KG1 (cell line): ENCODE measurements at regions not wholly inside any gene's neighbourhood (a gene's known extent, or its start where the extent isn't known, plus 50 kb on each side); places are given as distances from the start of the nearest gene placed in this dataset.
"Not testable (repeated sequence)": the region's sequence is repeated elsewhere in the genome, so short reads cannot be mapped to it uniquely, and the experiment has no call there.

Source experiments
- DNase-seq: peaks from one replicate; lab custom pipeline; 2025; lab: John Stamatoyannopoulos, UW

DNA sequence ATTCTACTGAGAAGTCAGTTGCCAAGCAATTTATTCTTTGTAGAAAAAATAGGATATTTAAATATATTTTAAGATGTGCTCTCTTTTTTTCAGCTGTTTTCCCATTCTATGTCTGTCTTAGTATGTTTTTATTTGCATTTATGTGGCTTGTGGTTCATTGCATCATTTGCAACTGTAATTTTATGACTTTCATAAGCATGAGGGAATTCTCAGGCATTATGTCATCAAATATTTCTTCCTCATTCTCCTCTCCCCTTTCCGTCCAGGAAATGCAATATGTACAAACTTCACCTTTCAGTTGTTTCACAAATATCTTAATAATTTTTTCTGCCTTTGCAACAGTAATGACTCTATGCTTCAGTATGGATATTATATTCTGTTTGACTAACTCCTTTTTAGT is 560.2 kb upstream of the LRATD1 start:
- DNase-seq: no peak

DNA sequence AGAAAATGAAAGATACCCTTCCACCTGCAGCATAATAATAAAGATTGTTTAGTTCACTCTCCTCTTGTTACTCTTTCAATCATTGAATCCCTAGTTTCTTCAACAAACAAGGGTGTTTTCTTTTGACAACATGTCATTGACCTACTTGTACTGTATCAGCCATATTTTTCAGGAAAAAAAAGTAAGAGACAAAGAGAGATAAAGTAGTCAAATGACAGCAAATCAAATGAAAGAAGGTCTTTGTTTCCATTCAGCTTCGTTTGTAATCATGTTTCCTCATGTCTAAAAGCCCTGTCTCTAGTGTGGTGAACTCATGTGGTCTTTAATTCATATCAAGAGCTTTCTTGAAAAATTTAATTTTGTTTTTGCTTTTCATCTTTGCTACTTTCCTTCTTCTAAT is 557.8 kb upstream of the LRATD1 start:
- DNase-seq: no peak

DNA sequence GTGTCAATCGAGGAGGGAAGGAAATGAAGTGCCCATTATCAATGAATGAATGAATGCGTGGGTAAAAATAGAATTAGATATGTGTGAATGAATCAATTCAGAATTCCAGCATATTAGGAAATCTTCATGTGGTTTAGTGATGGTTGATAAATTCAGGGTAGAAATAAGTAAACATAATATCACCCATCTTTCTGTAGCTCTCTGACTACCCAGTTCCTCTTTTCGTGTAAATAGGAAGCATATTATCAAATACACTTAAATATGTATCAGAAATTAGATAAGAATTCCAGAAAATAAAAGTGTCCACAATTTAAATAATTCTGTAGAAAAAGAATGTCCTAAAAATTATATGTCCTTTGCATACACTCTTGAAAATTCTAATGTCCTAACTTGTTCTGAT is 552.9 kb upstream of the LRATD1 start:
- DNase-seq: no peak

- no peak for DNase-seq
These were observed 551.0 kb upstream of the LRATD1 start for GRCh38 chr2:14081521-14081920.

DNA sequence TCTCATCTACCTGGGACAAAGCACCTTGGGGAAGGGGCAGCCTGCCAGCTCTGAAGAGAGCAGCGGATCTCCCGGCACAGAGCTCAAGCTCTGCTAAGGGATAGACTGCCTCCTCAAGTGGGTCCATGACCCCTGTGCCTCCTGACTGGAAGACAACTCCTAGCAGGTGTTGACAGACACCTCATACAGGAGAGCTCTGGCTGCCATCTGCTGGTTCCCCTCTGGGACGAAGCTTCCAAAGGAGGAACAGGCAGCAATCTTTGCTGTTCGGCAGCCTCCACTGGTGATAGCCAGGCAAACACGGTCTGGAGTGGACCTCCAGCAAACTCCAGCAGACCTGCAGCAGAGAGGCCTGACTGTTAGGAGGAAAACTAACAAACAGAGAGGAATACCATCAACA is 549.9 kb upstream of the LRATD1 start:
- no peak for DNase-seq

GRCh38 chr2:14094592-14094991 is 537.9 kb upstream of the LRATD1 start:
- DNase-seq: no peak

DNA sequence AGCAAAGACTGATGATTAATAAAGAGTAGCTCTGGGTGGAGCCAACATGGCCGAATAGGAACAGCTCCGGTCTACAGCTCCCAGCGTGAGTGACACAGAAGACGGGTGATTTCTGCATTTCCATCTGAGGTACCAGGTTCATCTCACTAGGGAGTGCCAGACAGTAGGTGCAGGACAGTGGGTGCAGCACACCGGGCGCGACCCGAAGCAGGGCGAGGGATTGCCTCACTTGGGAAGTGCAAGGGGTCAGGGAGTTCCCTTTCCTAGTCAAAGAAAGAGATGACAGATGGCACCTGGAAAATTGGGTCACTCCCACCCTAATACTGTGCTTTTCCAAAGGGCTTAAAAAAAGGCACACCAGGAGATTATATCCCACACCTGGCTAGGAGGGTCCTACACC is 533.4 kb upstream of the LRATD1 start:
- DNase-seq: not testable (repeated sequence)

DNA sequence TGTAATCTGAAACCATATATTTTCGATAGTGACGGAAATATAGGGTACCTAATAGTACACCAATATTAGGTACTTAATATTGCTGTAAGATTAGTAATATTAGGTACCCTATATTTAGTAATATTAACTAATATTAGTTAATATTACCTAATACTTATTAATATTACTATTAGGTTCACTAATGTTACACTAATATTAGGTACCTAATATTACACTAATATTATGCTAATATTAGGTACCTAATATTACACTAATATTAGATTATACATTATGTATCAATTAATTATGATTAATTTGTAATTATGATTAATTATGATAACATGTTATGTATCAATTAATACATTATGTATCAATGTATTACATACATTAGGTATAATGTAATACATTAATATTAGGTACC is 518.2 kb upstream of the LRATD1 start:
- DNase-seq: no peak

- DNase-seq: no peak
These were observed 512.1 kb upstream of the LRATD1 start for GRCh38 chr2:14120376-14120775.

DNA sequence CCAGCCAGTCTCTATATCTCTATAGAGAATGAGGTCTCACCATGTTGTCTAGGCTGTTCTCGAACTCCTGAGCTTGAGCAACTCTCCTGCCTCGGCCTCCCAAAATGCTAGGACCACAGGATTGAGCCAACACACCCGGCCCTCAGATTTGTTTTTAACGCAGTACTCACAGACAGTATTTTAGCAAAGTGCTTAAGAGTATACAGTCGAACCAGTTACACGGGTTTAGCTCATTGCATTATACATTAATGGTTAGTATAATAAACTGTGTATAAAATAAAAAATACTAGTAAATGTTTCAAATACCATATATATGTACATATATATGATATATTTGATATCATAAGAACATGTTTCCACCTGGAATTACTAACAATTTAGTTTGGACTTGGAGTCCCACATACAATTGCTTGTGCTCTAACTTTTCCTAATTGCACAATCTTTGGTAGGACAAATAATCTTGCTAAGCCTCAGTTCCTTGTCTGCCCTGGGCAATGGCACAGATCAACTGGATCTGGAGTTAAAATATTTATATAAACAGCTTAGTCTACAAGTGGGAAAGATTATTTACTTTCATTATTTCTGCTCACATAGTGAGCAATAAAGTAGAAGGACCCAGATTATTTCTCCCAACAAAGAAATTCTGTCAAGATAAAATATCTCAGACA is 508.9 kb upstream of the LRATD1 start:
- DNase-seq: no peak

DNA sequence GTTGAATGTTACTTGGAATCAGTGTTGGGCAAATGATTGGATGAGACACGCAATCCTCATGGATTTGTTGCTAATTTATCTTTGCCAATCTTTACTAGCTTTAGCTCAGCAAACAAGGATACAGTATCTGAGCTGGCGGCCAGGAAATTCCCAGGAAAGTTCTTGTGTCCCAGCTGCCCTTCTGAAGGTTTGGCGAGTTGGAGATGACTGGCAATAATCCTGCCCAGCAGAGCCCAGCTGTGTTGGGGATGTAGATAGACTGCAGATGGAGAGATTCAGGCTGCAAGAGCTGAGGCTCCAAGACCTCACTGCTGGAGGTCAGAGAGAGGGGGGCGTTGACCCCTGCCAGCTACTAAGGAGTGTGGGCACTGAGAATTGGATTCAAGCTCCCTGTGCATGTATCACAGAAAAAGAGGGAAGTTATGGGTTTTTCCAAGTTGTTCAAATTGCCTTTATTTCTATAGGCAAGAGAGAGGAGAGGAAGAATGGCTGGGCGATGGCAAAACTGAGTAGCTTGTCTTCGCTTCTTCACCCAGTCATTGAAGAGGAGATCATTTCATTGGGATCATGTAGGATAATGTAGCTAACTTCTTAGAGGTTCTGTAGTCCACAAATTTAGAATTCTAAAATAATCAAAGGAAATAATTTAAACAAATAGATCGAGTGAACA is 506.8 kb upstream of the LRATD1 start:
- DNase-seq: no peak

- no peak for DNase-seq
These were observed 505.7 kb upstream of the LRATD1 start for GRCh38 chr2:14126846-14127245.

- no peak for DNase-seq
These were observed 504.8 kb upstream of the LRATD1 start for GRCh38 chr2:14127765-14128164.

- DNase-seq: no peak
These were observed 500.1 kb upstream of the LRATD1 start for GRCh38 chr2:14132386-14132785.

GRCh38 chr2:14134771-14135170 is 497.7 kb upstream of the LRATD1 start:
- no peak for DNase-seq

DNA sequence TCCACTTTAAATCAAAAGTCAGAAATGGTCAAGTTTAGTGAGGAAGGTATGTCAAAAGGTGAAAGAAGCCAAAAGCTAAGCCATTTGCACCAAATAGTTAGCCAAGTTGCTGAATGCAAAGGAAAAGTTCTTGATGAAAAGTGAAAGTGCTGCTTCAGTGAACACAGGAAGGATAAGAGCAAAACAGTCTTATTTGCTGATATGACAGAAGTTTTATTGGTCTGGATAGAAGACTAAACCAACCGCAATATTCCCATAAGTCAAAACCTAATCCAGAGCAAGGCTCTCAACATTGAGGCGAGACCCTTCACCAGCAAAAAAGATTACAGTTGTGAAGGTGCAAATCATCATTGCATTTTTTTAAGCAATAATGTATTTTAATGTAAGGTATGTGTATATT is 496.5 kb upstream of the LRATD1 start:
- no peak for DNase-seq

DNA sequence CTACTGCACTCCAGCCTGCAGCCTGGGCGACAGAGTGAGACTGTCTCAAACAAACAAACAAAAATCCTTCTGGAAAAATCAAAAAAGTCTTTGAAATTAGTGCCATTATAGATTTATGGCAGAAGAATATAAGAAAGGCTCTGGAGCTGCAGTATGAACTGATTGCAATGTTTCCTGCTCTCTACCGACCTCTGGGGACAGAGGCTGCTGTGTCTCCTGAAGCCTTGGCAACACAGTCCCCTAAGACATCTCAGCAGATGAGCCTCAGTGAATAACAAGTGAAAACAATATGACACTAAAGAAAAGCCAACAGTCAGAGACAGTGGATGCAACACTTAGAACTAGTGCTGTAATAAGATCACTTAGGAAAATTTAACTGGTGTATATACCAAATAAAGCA is 494.9 kb upstream of the LRATD1 start:
- DNase-seq: no peak

- DNase-seq: no peak
These were observed 492.4 kb upstream of the LRATD1 start for GRCh38 chr2:14140009-14140550.

DNA sequence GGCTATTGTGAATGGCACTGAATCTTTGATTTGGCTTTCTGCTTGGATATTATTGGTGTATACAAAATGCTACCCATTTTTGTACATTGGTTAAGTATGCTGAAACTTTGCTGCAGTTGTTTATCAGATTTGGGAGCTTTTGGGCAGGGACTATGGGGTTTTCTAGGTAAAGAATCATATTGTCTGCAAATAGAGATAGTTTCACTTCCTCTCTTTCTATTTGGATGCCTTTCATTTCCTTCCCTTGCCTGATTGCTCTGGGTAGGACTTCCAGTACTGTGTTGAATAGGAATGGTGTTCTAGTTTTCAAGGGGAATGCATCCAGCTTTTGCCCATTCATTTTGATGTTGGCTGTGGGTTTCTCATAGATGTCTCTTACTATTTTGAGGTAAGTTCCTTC is 489.1 kb upstream of the LRATD1 start:
- DNase-seq: no peak

DNA sequence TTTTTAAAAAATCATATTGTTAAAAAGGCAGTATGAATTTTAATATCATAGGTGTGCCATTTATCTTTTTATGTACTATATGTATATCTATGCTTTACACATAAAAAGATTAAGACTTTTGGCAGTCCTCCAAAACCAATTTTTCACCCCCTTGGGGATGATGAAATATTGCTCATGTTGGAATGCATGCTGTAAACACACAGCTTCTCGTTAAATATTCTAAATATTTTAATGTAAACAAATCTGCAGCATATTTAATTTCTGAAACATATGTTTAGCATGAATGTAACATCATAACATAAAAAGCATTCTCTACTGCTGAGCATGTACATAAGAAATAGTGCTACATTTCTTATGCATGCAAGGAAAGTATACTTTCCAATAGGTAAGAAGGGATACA is 484.3 kb upstream of the LRATD1 start:
- no peak for DNase-seq

DNA sequence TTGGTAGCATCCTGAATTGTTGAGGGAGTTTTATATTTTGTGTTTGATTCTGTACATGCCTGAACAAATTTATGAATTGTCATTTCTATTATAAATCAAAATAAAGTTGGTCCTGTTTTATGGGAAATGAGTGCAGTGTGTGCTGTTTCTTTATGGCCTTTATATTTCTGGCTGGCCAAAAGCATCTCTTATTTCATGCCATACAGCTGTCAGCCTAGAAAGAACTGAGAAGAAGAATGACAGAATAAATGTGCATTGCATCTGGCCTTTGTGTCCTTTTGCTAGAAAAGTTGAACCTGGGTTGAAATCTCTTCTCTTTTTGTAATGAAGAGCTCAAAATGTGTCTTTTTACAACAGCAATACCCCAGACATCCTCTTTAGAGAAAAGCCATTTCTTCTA is 474.7 kb upstream of the LRATD1 start:
- DNase-seq: no peak

GRCh38 chr2:14180333-14180732 is 452.2 kb upstream of the LRATD1 start:
- no peak for DNase-seq

DNA sequence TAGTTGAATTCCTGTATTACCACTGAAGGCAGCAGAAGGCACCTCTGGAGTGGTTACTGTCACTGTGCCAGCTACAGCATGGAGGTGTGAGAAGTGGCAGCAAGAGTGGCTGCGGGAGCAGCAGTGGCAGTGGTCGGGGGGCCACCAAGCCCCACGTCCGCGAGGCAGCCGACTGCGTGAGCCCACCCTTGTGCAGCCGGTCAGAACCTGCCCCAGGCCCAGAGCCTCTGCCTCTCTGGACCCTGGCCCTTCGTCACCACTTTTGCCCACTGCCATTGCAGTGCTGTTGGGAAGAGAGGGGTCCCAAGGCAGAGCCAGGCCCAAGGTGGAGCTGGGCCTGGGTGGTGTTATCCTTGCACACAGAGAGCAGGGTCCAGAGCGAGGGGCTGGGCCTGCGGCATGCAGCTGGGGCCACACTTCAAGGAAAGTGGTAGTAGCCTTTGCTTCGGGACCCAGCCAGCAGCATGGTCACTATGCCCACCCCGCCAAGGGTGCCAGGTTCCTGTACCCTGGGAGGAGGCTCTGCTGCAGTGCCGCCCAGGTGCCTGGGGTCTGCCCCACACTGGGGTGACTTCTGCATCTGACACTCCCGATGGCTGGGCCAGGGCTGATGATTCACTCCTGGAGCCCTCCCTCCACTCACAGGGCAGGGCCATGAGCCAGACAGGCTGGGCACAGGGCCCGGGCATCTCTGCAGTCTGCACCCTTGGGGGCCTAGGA is 450.1 kb upstream of the LRATD1 start:
- DNase-seq: no peak
